IMR-90 (cell line): ENCODE measurements at regions not wholly inside any gene's neighbourhood (a gene's known extent, or its start where the extent isn't known, plus 50 kb on each side); places are given as distances from the start of the nearest gene placed in this dataset.

Experiments used
- ATAC-seq: fragments of 200-7000 bp; cut with Tn5 transposase; 2 replicates; pipeline ENCODE4 v1.9.1; 2020; ENCODE audit warnings: low read depth, mild to moderate bottlenecking, moderate library complexity
- BruUV-seq: library from RNA; stranded (reverse); fragments of 400-500 nt; replicated peaks from 2 replicates; lab custom pipeline; 2021; lab: Mats Ljungman, UMichigan
- CTCF ChIA-PET: fragments of 300-600 bp; formaldehyde crosslinking; extraction: SDS; loops from one replicate; lab custom pipeline; 2021; ENCODE audit warnings: antibody characterized with exemption; lab: Yijun Ruan, JAX
- POLR2A ChIA-PET: fragments of 300-600 bp; sonication (Branson Sonifier 250); formaldehyde crosslinking; loops from one replicate; lab custom pipeline; 2022; ENCODE audit warnings: antibody characterized with exemption; ENCODE audit not compliant: unreplicated experiment; lab: Charles Lee
- DNase-seq: peaks from one replicate; pipeline ENCODE4 v3.0.0; 2013
- H2AFZ ChIP-seq: replicated peaks from 2 replicates; pipeline ENCODE3; 2013; ENCODE audit warnings: low read length, mild to moderate bottlenecking; ENCODE audit not compliant: poor library complexity
- H2AK5ac ChIP-seq: 2 replicates; pipeline ENCODE4 v1.6.1; 2013; ENCODE audit warnings: low read depth, low read length, inconsistent platforms
- H2AK9ac ChIP-seq: replicated peaks from 2 replicates; pipeline ENCODE3; 2013; ENCODE audit warnings: mild to moderate bottlenecking, low read depth, low read length, moderate library complexity; ENCODE audit not compliant: poor library complexity
- H2BK120ac ChIP-seq: 2 replicates; pipeline ENCODE4 v1.6.1; 2013; ENCODE audit warnings: low read depth, low read length, inconsistent platforms
- H2BK15ac ChIP-seq: 3 replicates; pipeline ENCODE4 v1.6.1; 2013; ENCODE audit warnings: low read depth, low read length, inconsistent platforms
- H2BK20ac ChIP-seq: 2 replicates; pipeline ENCODE4 v1.6.1; 2013; ENCODE audit warnings: low read depth, mild to moderate bottlenecking, inconsistent platforms, low read length, moderate library complexity
- H2BK5ac ChIP-seq: 2 replicates; pipeline ENCODE4 v1.6.1; 2013; ENCODE audit warnings: mild to moderate bottlenecking, low read depth, low read length, inconsistent platforms; ENCODE audit not compliant: poor library complexity, severe bottlenecking
- H3K14ac ChIP-seq: replicated peaks from 2 replicates; pipeline ENCODE4 v1.6.1; 2013; ENCODE audit warnings: low read depth, low read length, inconsistent platforms
- H3K18ac ChIP-seq: 2 replicates; pipeline ENCODE4 v1.6.1; 2013; ENCODE audit warnings: low read depth, low read length, control low read depth
- H3K23ac ChIP-seq: 2 replicates; pipeline ENCODE4 v1.6.1; 2013; ENCODE audit warnings: low read depth, low read length, inconsistent platforms
- H3K27ac ChIP-seq: 2 replicates; pipeline ENCODE4 v1.5.1; 2013; ENCODE audit warnings: mild to moderate bottlenecking, control low read depth, low read length; ENCODE audit not compliant: insufficient read depth
- H3K27me3 ChIP-seq: 2 replicates; pipeline ENCODE4 v1.6.1; 2013; ENCODE audit warnings: low read length; ENCODE audit not compliant: control insufficient read depth, insufficient read depth
- H3K36me3 ChIP-seq: 2 replicates; pipeline ENCODE4 v1.6.1; 2013; ENCODE audit warnings: low read length, mixed read lengths; ENCODE audit not compliant: control insufficient read depth, insufficient read depth
- H3K4ac ChIP-seq: 2 replicates; pipeline ENCODE4 v1.6.1; 2013; ENCODE audit warnings: low read depth, low read length, inconsistent platforms
- H3K4me1 ChIP-seq: 2 replicates; pipeline ENCODE4 v1.6.1; 2013; ENCODE audit warnings: low read length, mixed read lengths; ENCODE audit not compliant: control insufficient read depth, insufficient read depth
- H3K4me2 ChIP-seq: 2 replicates; pipeline ENCODE4 v1.6.1; 2013; ENCODE audit warnings: low read depth, mild to moderate bottlenecking, control low read depth, low read length, moderate library complexity
- H3K4me3 ChIP-seq: 2 replicates; pipeline ENCODE4 v1.5.1; 2013; ENCODE audit warnings: low read depth, mild to moderate bottlenecking, control low read depth, low read length, moderate library complexity; ENCODE audit not compliant: insufficient read depth
- H3K56ac ChIP-seq: 2 replicates; pipeline ENCODE4 v1.6.1; 2013; ENCODE audit warnings: low read length, inconsistent platforms; ENCODE audit not compliant: insufficient read depth; ENCODE audit errors: extremely low read depth
- H3K79me1 ChIP-seq, 2 experiments: 2 replicates each; pipeline ENCODE4 v1.6.1; 2013; ENCODE audit warnings: low read length in 2 of 2, inconsistent platforms in 1 of 2, low read depth in 1 of 2
- H3K9ac ChIP-seq: 2 replicates; pipeline ENCODE4 v1.6.1; 2013; ENCODE audit warnings: low read depth, low read length, control low read depth
- H3K9me1 ChIP-seq: 2 replicates; pipeline ENCODE4 v1.6.1; 2013; ENCODE audit warnings: low read length, inconsistent platforms; ENCODE audit not compliant: insufficient read depth
- H3K9me3 ChIP-seq: 2 replicates; pipeline ENCODE4 v1.6.1; 2013; ENCODE audit warnings: low read length; ENCODE audit not compliant: control insufficient read depth, insufficient read depth
- H4K20me1 ChIP-seq: 2 replicates; pipeline ENCODE4 v1.6.1; 2013; ENCODE audit warnings: low read length, inconsistent platforms; ENCODE audit not compliant: insufficient read depth
- H4K5ac ChIP-seq: 2 replicates; pipeline ENCODE4 v1.6.1; 2013; ENCODE audit warnings: mild to moderate bottlenecking, low read depth, low read length, control low read depth
- H4K8ac ChIP-seq, 2 experiments: 2 replicates each; pipeline ENCODE4 v1.6.1; 2013; ENCODE audit warnings: low read depth in 2 of 2, low read length in 2 of 2, control low read depth in 1 of 2, inconsistent platforms in 1 of 2
- H4K91ac ChIP-seq: 2 replicates; pipeline ENCODE4 v1.6.1; 2013; ENCODE audit warnings: low read depth, low read length, inconsistent platforms; ENCODE audit not compliant: insufficient read depth
- BHLHE40 ChIP-seq: fragments of 150-350 bp; IDR thresholded peaks from 2 replicates; pipeline ENCODE4 v1.6.1; 2016; ENCODE audit warnings: mild to moderate bottlenecking, low read depth, low read length
- CEBPB ChIP-seq: IDR thresholded peaks from 2 replicates; pipeline ENCODE4 v1.6.1; 2012; ENCODE audit warnings: low read depth, low read length, improper control_type of control experiment
- CHD1 ChIP-seq: IDR thresholded peaks from 2 replicates; pipeline ENCODE4 v1.6.1; 2012; ENCODE audit warnings: low read depth, low read length, improper control_type of control experiment
- CTCF ChIP-seq: conservative IDR thresholded peaks from 2 replicates; pipeline ENCODE4 v1.5.1; 2012; ENCODE audit warnings: mild to moderate bottlenecking, low read depth, low read length, improper control_type of control experiment
- ELK1 ChIP-seq: fragments of 150-350 bp; IDR thresholded peaks from 2 replicates; pipeline ENCODE4 v1.6.1; 2016; ENCODE audit warnings: low read depth, mild to moderate bottlenecking, low read length, moderate library complexity, borderline replicate concordance
- FOS ChIP-seq: fragments of 150-350 bp; IDR thresholded peaks from 2 replicates; pipeline ENCODE4 v1.6.1; 2016; ENCODE audit warnings: low read depth, low read length
- MAFK ChIP-seq: IDR thresholded peaks from 2 replicates; pipeline ENCODE4 v1.6.1; 2012; ENCODE audit warnings: low read depth, low read length, improper control_type of control experiment
- MAZ ChIP-seq: IDR thresholded peaks from 2 replicates; pipeline ENCODE4 v1.6.1; 2012; ENCODE audit warnings: low read depth, mild to moderate bottlenecking, low read length, improper control_type of control experiment, moderate library complexity, borderline replicate concordance
- MXI1 ChIP-seq: IDR thresholded peaks from 2 replicates; pipeline ENCODE4 v1.6.1; 2012; ENCODE audit warnings: low read depth, mild to moderate bottlenecking, low read length, moderate library complexity, borderline replicate concordance
- NFE2L2 ChIP-seq: fragments of 150-350 bp; IDR thresholded peaks from 2 replicates; pipeline ENCODE4 v1.6.1; 2016; ENCODE audit warnings: low read depth, mild to moderate bottlenecking, low read length
- POLR2A ChIP-seq: IDR thresholded peaks from 2 replicates; pipeline ENCODE4 v1.6.1; 2012; ENCODE audit warnings: mild to moderate bottlenecking, low read depth, low read length
- RAD21 ChIP-seq: IDR thresholded peaks from 2 replicates; pipeline ENCODE4 v1.6.1; 2012; ENCODE audit warnings: low read length, improper control_type of control experiment
- RCOR1 ChIP-seq: IDR thresholded peaks from 2 replicates; pipeline ENCODE4 v1.6.1; 2012; ENCODE audit warnings: mild to moderate bottlenecking, low read length, improper control_type of control experiment; ENCODE audit not compliant: insufficient replicate concordance
- RFX5 ChIP-seq: IDR thresholded peaks from 2 replicates; pipeline ENCODE4 v1.8.0; 2012; ENCODE audit warnings: low read depth, mild to moderate bottlenecking, low read length, moderate library complexity
- SMC3 ChIP-seq: fragments of 150-350 bp; IDR thresholded peaks from 2 replicates; pipeline ENCODE4 v1.6.1; 2016; ENCODE audit warnings: low read depth, mild to moderate bottlenecking, antibody characterized with exemption, low read length, moderate library complexity
- USF2 ChIP-seq: fragments of 150-350 bp; IDR thresholded peaks from 2 replicates; pipeline ENCODE4 v1.6.1; 2017; ENCODE audit warnings: mild to moderate bottlenecking, antibody characterized with exemption, low read length, low read depth
- WGBS, 2 experiments: methylation state at CpG; one replicate each; pipeline versions ENCODE4 v1.1.5 to v1.1.7; 2013; ENCODE audit warnings: missing lambda C conversion rate in 2 of 2; ENCODE audit not compliant: insufficient read length in 1 of 2; ENCODE audit errors: extremely low coverage in 2 of 2; 5-methylcytosine and 5-hydroxymethylcytosine counted together
- dilution Hi-C: fragments of 300-500 bp; cut with HindIII; formaldehyde crosslinking; loops from one replicate; pipeline ENCODE4 v1.14.3; 2018; ENCODE audit warnings: low sequenced_read_pairs; ENCODE audit not compliant: unreplicated experiment
- in situ Hi-C: fragments of 300-500 bp; cut with MboI; formaldehyde crosslinking; loops from 3 replicates; pipeline ENCODE4 v1.14.3; 2019; ENCODE audit warnings: low sequenced_read_pairs, inconsistent platforms, mixed read lengths
- intact Hi-C: fragments of 100-400 bp; cut with micrococcal nuclease; formaldehyde crosslinking; loops from 2 replicates; pipeline ENCODE4 v1.10.0; 2022

- Histone ChIP-seq H3K56ac (no peak overlapping the region), H4K20me1 (peaks cover 2% of the 10 kb centered on the region; the same call in 1 of the 2 replicates), H2BK15ac (no peak overlapping the region), H3K9me1 (peaks cover 10% of the 10 kb centered on the region; the same call in 1 of the 2 replicates), H2BK120ac (no peak overlapping the region), H3K27ac (no peak overlapping the region), H3K4me1 (peaks cover 11% of the 10 kb centered on the region; the same call in 1 of the 2 replicates), H3K9ac (no peak overlapping the region), H4K91ac (no peak overlapping the region), H2BK20ac (no peak overlapping the region), H3K9me3 (no peaks in the 10 kb centered on the region), H3K27me3 (no peaks in the 10 kb centered on the region), H3K4me2 (no peak overlapping the region), H2AK5ac (no peak overlapping the region), H3K14ac (no peak overlapping the region), H3K79me1 (peaks cover 0 to 62% of the 10 kb centered on the region in 2 experiments; a peak in 3 of 4 replicates), H2BK5ac (no peak overlapping the region), H2AFZ (no peak overlapping the region), H3K18ac (no peak overlapping the region), H4K5ac (no peak overlapping the region), H3K36me3 (no peaks in the 10 kb centered on the region), H2AK9ac (no peak overlapping the region), H3K4me3 (no peak overlapping the region), H3K23ac (no peak overlapping the region), H4K8ac (no peak overlapping the region), H3K4ac (no peak overlapping the region)
- TF ChIP-seq FOS = no peak
- TF ChIP-seq CTCF = no peak
- TF ChIP-seq RCOR1 = no peak
- no peak for TF ChIP-seq MAZ
- no peak for TF ChIP-seq NFE2L2
- TF ChIP-seq SMC3 = no peak
- no peak for TF ChIP-seq MXI1
- no peak for TF ChIP-seq RAD21
- TF ChIP-seq BHLHE40 = no peak
- no peak for TF ChIP-seq USF2
- no peak for TF ChIP-seq ELK1
- TF ChIP-seq MAFK = no peak
- TF ChIP-seq CHD1 = no peak
- TF ChIP-seq POLR2A = no peak
- no peak for TF ChIP-seq CEBPB
- TF ChIP-seq RFX5 = no peak
- DNase-seq (no peak), ATAC-seq (no peak)
- intact Hi-C loops = no loop called here
- in situ Hi-C loops = no loop called here
- WGBS, 2 experiments = no CpG with 5 or more reads among the region's 3 CpGs
- ChIA-PET POLR2A (no interaction called here), CTCF (no interaction called here)
- dilution Hi-C loops = no loop called here
- BruUV-seq = no TSS peak
Observed at GRCh38 chr11:70024773-70025045, 53.4 kb upstream of the ANO1 start.
